GM23338 (cell line): ENCODE measurements at regions not wholly inside any gene's neighbourhood (a gene's known extent, or its start where the extent isn't known, plus 50 kb on each side); places are given as distances from the start of the nearest gene placed in this dataset.

Source experiments
- ATAC-seq: fragments of 200-7000 bp; cut with Tn5 transposase; 3 replicates; pipeline ENCODE4 v1.9.1; 2020
- DNase-seq: peaks from one replicate; pipeline ENCODE4 v3.0.0-alpha.2; 2015; ENCODE audit warnings: low spot score
- H2AFZ ChIP-seq: fragments of 200-600 bp; sonication (generic); 2 replicates; pipeline ENCODE4 v1.8.0; 2016; ENCODE audit warnings: antibody characterized with exemption, mild to moderate bottlenecking, moderate library complexity
- H3F3A ChIP-seq: fragments of 200-600 bp; sonication (generic); replicated peaks from 2 replicates; pipeline ENCODE4 v1.8.0; 2017; ENCODE audit warnings: antibody characterized with exemption, mixed run types, low read depth
- H3K27ac ChIP-seq: fragments of 200-600 bp; sonication (generic); 2 replicates; pipeline ENCODE4 v1.6.1; 2016; ENCODE audit warnings: low read depth
- H3K27me3 ChIP-seq: fragments of 200-600 bp; sonication (generic); 2 replicates; pipeline ENCODE4 v1.8.0; 2016; ENCODE audit warnings: mild to moderate bottlenecking, mixed run types, moderate library complexity; ENCODE audit not compliant: insufficient read depth
- H3K36me3 ChIP-seq: fragments of 200-600 bp; sonication (generic); 2 replicates; pipeline ENCODE4 v1.8.0; 2016; ENCODE audit warnings: mild to moderate bottlenecking; ENCODE audit not compliant: insufficient read depth
- H3K4me1 ChIP-seq: fragments of 200-600 bp; sonication (generic); 2 replicates; pipeline ENCODE4 v1.8.0; 2016; ENCODE audit warnings: mild to moderate bottlenecking, moderate library complexity; ENCODE audit not compliant: insufficient read depth
- H3K4me2 ChIP-seq: fragments of 200-600 bp; sonication (generic); 2 replicates; pipeline ENCODE4 v1.7.1; 2017; ENCODE audit warnings: mixed run types
- H3K4me3 ChIP-seq: fragments of 200-600 bp; sonication (generic); 2 replicates; pipeline ENCODE4 v1.6.1; 2016; ENCODE audit warnings: mixed run types
- H3K79me2 ChIP-seq: fragments of 200-600 bp; sonication (generic); replicated peaks from 2 replicates; pipeline ENCODE4 v1.8.0; 2017; ENCODE audit warnings: mild to moderate bottlenecking; ENCODE audit not compliant: insufficient read depth
- H3K9me2 ChIP-seq: fragments of 200-600 bp; sonication (generic); 2 replicates; pipeline ENCODE4 v1.8.0; 2017; ENCODE audit not compliant: insufficient read depth
- H4K20me1 ChIP-seq: fragments of 200-600 bp; sonication (generic); replicated peaks from 2 replicates; pipeline ENCODE4 v1.8.0; 2017; ENCODE audit warnings: mild to moderate bottlenecking; ENCODE audit not compliant: insufficient read depth
- H3K27ac Mint-ChIP-seq: 2 replicates; pipeline ENCODE4 v1.8.0; 2020; ENCODE audit warnings: inconsistent platforms, mild to moderate bottlenecking, moderate library complexity, mixed read lengths
- H3K27me3 Mint-ChIP-seq: 3 replicates; pipeline ENCODE4 v1.8.0; 2022; ENCODE audit warnings: low read depth, mild to moderate bottlenecking, moderate library complexity, mixed read lengths, inconsistent platforms; ENCODE audit not compliant: insufficient read depth, poor library complexity
- H3K36me3 Mint-ChIP-seq: 3 replicates; pipeline ENCODE4 v1.8.0; 2021; ENCODE audit warnings: low read depth, mild to moderate bottlenecking, inconsistent platforms, moderate library complexity, mixed read lengths
- H3K4me1 Mint-ChIP-seq: 3 replicates; pipeline ENCODE4 v1.8.0; 2020; ENCODE audit warnings: mild to moderate bottlenecking, inconsistent platforms, mixed read lengths
- H3K4me3 Mint-ChIP-seq: 3 replicates; pipeline ENCODE4 v1.8.0; 2021; ENCODE audit warnings: moderate library complexity, mild to moderate bottlenecking, inconsistent platforms, mixed read lengths
- H3K9me3 Mint-ChIP-seq: 3 replicates; pipeline ENCODE4 v1.8.0; 2020; ENCODE audit warnings: moderate library complexity, mild to moderate bottlenecking, inconsistent platforms, mixed read lengths
- CREB1 ChIP-seq: fragments of 250-450 bp; sonication (Bioruptor Pico); IDR thresholded peaks from 2 replicates; pipeline ENCODE4 v1.5.0; 2020; ENCODE audit warnings: low read depth, mild to moderate bottlenecking, moderate library complexity
- EZH2phosphoT487 ChIP-seq: fragments of 200-600 bp; sonication (generic); IDR thresholded peaks from one replicate; pipeline ENCODE4 v1.8.1; 2018; ENCODE audit warnings: antibody characterized with exemption; ENCODE audit not compliant: unreplicated experiment
- JUNB ChIP-seq: IDR thresholded peaks from one replicate; pipeline ENCODE4 v1.6.1; 2016; ENCODE audit warnings: antibody characterized with exemption; ENCODE audit not compliant: unreplicated experiment
- NANOG ChIP-seq: IDR thresholded peaks from 2 replicates; pipeline ENCODE4 v1.6.1; 2016; ENCODE audit warnings: antibody characterized with exemption, borderline replicate concordance
- POLR2AphosphoS5 ChIP-seq: IDR thresholded peaks from 2 replicates; pipeline ENCODE4 v1.6.1; 2016; ENCODE audit warnings: antibody characterized with exemption, low read depth
- STAT1 ChIP-seq: IDR thresholded peaks from one replicate; pipeline ENCODE4 v1.6.1; 2016; ENCODE audit warnings: antibody characterized with exemption; ENCODE audit not compliant: unreplicated experiment
- ZNF114 ChIP-seq: fragments of 250-450 bp; sonication (Bioruptor Pico); IDR thresholded peaks from 2 replicates; pipeline ENCODE4 v1.5.0; 2020; ENCODE audit warnings: mild to moderate bottlenecking, moderate library complexity
- ZNF331 ChIP-seq: fragments of 250-450 bp; sonication (Bioruptor Pico); IDR thresholded peaks from 2 replicates; pipeline ENCODE4 v1.5.0; 2020; ENCODE audit warnings: low read depth, mild to moderate bottlenecking, moderate library complexity
- TF ChIP-seq, protein P1 (sequence below): fragments of 250-450 bp; sonication (Bioruptor Pico); IDR thresholded peaks from 2 replicates; pipeline ENCODE4 v1.5.0; 2020; ENCODE audit warnings: mild to moderate bottlenecking, moderate library complexity
- TF ChIP-seq, protein P2 (sequence below): IDR thresholded peaks from 2 replicates; pipeline ENCODE4 v1.6.1; 2016; ENCODE audit warnings: antibody characterized with exemption
- TF ChIP-seq, protein P3 (sequence below), 2 experiments: fragments of 200-600 bp in 1 of 2; sonication (generic) in 1 of 2; conservative IDR thresholded peaks; 2 replicates each; pipeline versions ENCODE4 v1.5.1 to v1.6.1; 2016 to 2017; ENCODE audit warnings: antibody characterized with exemption in 2 of 2, low read depth in 2 of 2, mild to moderate bottlenecking in 2 of 2, moderate library complexity in 1 of 2

DNA sequence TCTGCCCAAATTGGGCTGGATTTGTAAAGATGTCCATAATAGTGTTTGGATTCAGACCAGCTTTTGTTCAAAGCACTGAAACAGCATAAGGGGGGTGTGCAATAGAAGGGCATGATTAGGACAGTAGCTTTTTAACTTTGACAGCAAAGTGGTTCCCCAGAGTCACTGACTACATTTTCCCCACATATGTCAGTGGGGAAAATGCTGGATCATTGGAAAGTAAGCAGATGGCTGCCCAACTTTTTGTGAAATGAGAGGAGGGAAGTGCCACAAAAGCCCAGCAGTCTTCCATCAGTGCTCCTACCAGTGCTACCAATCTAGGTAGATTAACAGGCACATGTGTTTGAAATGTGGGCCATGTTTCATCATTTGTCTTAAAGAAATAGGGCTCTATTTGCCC, 162.8 kb downstream of the FZD1 start:
- Histone ChIP-seq H2AFZ (no peak overlapping the region), H3K79me2 (no peaks in the 10 kb centered on the region), H3K4me2 (no peak overlapping the region), H3K4me1 (no peaks in the 10 kb centered on the region; the same call in 1 of the 2 replicates), H3K4me3 (no peak overlapping the region), H3K9me2 (no peaks in the 10 kb centered on the region; the same call in none of the 2 replicates), H3K27me3 (no peaks in the 10 kb centered on the region), H3K27ac (no peak overlapping the region), H3F3A (no peaks in the 10 kb centered on the region), H4K20me1 (no peaks in the 10 kb centered on the region), H3K36me3 (no peaks in the 10 kb centered on the region)
- ATAC-seq: no peak
- peaks cover 6% of the 10 kb centered on the region; the same call in 2 of the 3 replicates for H3K4me1 Mint-ChIP-seq
- no peaks in the 10 kb centered on the region for H3K36me3 Mint-ChIP-seq
- no peak overlapping the region for H3K27ac Mint-ChIP-seq
- TF ChIP-seq, protein P1, sequence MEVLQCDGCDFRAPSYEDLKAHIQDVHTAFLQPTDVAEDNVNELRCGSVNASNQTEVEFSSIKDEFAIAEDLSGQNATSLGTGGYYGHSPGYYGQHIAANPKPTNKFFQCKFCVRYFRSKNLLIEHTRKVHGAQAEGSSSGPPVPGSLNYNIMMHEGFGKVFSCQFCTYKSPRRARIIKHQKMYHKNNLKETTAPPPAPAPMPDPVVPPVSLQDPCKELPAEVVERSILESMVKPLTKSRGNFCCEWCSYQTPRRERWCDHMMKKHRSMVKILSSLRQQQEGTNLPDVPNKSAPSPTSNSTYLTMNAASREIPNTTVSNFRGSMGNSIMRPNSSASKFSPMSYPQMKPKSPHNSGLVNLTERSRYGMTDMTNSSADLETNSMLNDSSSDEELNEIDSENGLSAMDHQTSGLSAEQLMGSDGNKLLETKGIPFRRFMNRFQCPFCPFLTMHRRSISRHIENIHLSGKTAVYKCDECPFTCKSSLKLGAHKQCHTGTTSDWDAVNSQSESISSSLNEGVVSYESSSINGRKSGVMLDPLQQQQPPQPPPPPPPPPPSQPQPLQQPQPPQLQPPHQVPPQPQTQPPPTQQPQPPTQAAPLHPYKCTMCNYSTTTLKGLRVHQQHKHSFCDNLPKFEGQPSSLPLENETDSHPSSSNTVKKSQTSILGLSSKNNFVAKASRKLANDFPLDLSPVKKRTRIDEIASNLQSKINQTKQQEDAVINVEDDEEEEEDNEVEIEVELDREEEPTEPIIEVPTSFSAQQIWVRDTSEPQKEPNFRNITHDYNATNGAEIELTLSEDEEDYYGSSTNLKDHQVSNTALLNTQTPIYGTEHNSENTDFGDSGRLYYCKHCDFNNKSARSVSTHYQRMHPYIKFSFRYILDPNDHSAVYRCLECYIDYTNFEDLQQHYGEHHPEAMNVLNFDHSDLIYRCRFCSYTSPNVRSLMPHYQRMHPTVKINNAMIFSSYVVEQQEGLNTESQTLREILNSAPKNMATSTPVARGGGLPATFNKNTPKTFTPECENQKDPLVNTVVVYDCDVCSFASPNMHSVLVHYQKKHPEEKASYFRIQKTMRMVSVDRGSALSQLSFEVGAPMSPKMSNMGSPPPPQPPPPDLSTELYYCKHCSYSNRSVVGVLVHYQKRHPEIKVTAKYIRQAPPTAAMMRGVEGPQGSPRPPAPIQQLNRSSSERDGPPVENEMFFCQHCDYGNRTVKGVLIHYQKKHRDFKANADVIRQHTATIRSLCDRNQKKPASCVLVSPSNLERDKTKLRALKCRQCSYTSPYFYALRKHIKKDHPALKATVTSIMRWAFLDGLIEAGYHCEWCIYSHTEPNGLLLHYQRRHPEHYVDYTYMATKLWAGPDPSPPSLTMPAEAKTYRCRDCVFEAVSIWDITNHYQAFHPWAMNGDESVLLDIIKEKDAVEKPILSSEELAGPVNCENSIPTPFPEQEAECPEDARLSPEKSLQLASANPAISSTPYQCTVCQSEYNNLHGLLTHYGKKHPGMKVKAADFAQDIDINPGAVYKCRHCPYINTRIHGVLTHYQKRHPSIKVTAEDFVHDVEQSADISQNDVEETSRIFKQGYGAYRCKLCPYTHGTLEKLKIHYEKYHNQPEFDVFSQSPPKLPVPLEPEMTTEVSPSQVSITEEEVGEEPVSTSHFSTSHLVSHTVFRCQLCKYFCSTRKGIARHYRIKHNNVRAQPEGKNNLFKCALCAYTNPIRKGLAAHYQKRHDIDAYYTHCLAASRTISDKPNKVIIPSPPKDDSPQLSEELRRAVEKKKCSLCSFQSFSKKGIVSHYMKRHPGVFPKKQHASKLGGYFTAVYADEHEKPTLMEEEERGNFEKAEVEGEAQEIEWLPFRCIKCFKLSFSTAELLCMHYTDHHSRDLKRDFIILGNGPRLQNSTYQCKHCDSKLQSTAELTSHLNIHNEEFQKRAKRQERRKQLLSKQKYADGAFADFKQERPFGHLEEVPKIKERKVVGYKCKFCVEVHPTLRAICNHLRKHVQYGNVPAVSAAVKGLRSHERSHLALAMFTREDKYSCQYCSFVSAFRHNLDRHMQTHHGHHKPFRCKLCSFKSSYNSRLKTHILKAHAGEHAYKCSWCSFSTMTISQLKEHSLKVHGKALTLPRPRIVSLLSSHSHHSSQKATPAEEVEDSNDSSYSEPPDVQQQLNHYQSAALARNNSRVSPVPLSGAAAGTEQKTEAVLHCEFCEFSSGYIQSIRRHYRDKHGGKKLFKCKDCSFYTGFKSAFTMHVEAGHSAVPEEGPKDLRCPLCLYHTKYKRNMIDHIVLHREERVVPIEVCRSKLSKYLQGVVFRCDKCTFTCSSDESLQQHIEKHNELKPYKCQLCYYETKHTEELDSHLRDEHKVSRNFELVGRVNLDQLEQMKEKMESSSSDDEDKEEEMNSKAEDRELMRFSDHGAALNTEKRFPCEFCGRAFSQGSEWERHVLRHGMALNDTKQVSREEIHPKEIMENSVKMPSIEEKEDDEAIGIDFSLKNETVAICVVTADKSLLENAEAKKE (CRISPR knock-in tag): no peak
- TF ChIP-seq, protein P2, sequence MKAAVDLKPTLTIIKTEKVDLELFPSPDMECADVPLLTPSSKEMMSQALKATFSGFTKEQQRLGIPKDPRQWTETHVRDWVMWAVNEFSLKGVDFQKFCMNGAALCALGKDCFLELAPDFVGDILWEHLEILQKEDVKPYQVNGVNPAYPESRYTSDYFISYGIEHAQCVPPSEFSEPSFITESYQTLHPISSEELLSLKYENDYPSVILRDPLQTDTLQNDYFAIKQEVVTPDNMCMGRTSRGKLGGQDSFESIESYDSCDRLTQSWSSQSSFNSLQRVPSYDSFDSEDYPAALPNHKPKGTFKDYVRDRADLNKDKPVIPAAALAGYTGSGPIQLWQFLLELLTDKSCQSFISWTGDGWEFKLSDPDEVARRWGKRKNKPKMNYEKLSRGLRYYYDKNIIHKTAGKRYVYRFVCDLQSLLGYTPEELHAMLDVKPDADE: no peak
- no peak for TF ChIP-seq CREB1
- no peak for DNase-seq
- no peak overlapping the region for H3K4me3 Mint-ChIP-seq
- no peaks in the 10 kb centered on the region for H3K27me3 Mint-ChIP-seq
- no peaks in the 10 kb centered on the region for H3K9me3 Mint-ChIP-seq

DNA sequence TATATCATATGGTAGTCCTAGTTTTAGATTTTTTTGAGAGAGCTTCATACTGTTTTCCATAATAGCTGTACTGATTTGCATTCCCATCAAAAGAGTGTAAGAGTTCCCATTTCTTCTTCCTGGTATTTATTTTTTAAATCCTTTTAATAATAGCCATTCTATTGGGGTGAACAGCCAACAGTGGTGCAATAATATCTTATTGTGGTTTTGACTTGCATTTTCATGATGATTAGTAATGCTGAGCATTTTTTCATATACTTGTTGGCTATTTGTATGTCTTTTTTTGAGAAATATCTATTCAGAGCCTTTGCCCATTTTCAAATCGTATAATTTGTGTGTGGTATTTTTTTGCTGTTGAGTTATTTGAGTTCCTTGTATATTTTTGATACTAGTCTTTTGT, 167.4 kb downstream of the FZD1 start:
- no peak for DNase-seq
- Histone ChIP-seq H3K9me2 (no peaks in the 10 kb centered on the region; the same call in 1 of the 2 replicates), H3K79me2 (no peaks in the 10 kb centered on the region), H3K4me3 (no peak overlapping the region), H3F3A (no peaks in the 10 kb centered on the region), H2AFZ (no peak overlapping the region), H3K36me3 (no peaks in the 10 kb centered on the region), H3K27me3 (no peaks in the 10 kb centered on the region), H3K4me1 (no peaks in the 10 kb centered on the region), H3K4me2 (no peak overlapping the region), H3K27ac (no peak overlapping the region), H4K20me1 (no peaks in the 10 kb centered on the region)
- H3K27me3 Mint-ChIP-seq: peaks cover 4% of the 10 kb centered on the region
- no peaks in the 10 kb centered on the region; the same call in 1 of the 3 replicates for H3K4me1 Mint-ChIP-seq
- no peak overlapping the region for H3K27ac Mint-ChIP-seq
- ATAC-seq: no peak
- no peak overlapping the region for H3K4me3 Mint-ChIP-seq
- no peaks in the 10 kb centered on the region for H3K9me3 Mint-ChIP-seq
- H3K36me3 Mint-ChIP-seq: no peaks in the 10 kb centered on the region
- TF ChIP-seq CREB1 (no peak), EZH2phosphoT487 (no peak), POLR2AphosphoS5 (no peak), ZNF331 (no peak), JUNB (no peak), ZNF114 (CRISPR knock-in tag) (no peak), STAT1 (no peak), NANOG (no peak)
- TF ChIP-seq, protein P2: no peak
- TF ChIP-seq, protein P3, sequence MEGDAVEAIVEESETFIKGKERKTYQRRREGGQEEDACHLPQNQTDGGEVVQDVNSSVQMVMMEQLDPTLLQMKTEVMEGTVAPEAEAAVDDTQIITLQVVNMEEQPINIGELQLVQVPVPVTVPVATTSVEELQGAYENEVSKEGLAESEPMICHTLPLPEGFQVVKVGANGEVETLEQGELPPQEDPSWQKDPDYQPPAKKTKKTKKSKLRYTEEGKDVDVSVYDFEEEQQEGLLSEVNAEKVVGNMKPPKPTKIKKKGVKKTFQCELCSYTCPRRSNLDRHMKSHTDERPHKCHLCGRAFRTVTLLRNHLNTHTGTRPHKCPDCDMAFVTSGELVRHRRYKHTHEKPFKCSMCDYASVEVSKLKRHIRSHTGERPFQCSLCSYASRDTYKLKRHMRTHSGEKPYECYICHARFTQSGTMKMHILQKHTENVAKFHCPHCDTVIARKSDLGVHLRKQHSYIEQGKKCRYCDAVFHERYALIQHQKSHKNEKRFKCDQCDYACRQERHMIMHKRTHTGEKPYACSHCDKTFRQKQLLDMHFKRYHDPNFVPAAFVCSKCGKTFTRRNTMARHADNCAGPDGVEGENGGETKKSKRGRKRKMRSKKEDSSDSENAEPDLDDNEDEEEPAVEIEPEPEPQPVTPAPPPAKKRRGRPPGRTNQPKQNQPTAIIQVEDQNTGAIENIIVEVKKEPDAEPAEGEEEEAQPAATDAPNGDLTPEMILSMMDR (conservative IDR thresholded peaks at IDR 0.05; ENCODE audit: low read depth in 2 of 2): no peak
